H1 (cell line): ENCODE measurements at regions not wholly inside any gene's neighbourhood (a gene's known extent, or its start where the extent isn't known, plus 50 kb on each side); places are given as distances from the start of the nearest gene placed in this dataset.

ENCODE experiments used
- CTCF ChIA-PET: fragments of 300-600 bp; sonication (Branson Sonifier 250); formaldehyde crosslinking; loops from one replicate; lab custom pipeline; 2021; ENCODE audit not compliant: partially characterized antibody; lab: Charles Lee
- POLR2A ChIA-PET: fragments of 300-600 bp; sonication (Branson Sonifier 250); formaldehyde crosslinking; loops from one replicate; lab custom pipeline; 2021; ENCODE audit warnings: inconsistent platforms; ENCODE audit not compliant: partially characterized antibody; lab: Charles Lee
- DNase-seq, 2 experiments: peaks; one replicate each; pipeline versions ENCODE4 v3.0.0 to v3.0.0-alpha.2; 2010 to 2022; ENCODE audit warnings: low spot score in 2 of 2, low read depth in 1 of 2, mixed read lengths in 1 of 2
- FAIRE-seq: peaks from 2 replicates; lab custom pipeline; 2011; peaks lifted over from hg19 to GRCh38; lab: Jason Lieb, UNC
- H2AFZ ChIP-seq: 2 replicates; pipeline ENCODE4 v1.8.1; 2012; ENCODE audit warnings: low read length, inconsistent platforms
- H2AK5ac ChIP-seq: 2 replicates; pipeline ENCODE4 v1.6.1; 2013; ENCODE audit warnings: low read depth, low read length
- H2BK120ac ChIP-seq: replicated peaks from 2 replicates; pipeline ENCODE3; 2013; ENCODE audit warnings: low read depth, low read length, inconsistent platforms
- H2BK12ac ChIP-seq: 2 replicates; pipeline ENCODE4 v1.6.1; 2013; ENCODE audit warnings: low read depth, low read length
- H2BK15ac ChIP-seq: 2 replicates; pipeline ENCODE4 v1.6.1; 2013; ENCODE audit warnings: low read length
- H2BK20ac ChIP-seq: 2 replicates; pipeline ENCODE4 v1.6.1; 2013; ENCODE audit warnings: low read length
- H2BK5ac ChIP-seq: 2 replicates; pipeline ENCODE4 v1.6.1; 2013; ENCODE audit warnings: low read depth, low read length
- H3K14ac ChIP-seq: 2 replicates; pipeline ENCODE4 v1.6.1; 2013; ENCODE audit warnings: inconsistent platforms; ENCODE audit not compliant: insufficient read length
- H3K18ac ChIP-seq: 2 replicates; pipeline ENCODE4 v1.6.1; 2013; ENCODE audit warnings: low read length; ENCODE audit errors: extremely low read depth
- H3K23ac ChIP-seq: 2 replicates; pipeline ENCODE4 v1.6.1; 2013; ENCODE audit warnings: inconsistent platforms; ENCODE audit not compliant: insufficient read length
- H3K23me2 ChIP-seq: 2 replicates; pipeline ENCODE4 v1.6.1; 2013; ENCODE audit warnings: low read depth, low read length
- H3K27ac ChIP-seq: 2 replicates; pipeline ENCODE4 v1.6.1; 2011; ENCODE audit warnings: low read depth, low read length, inconsistent platforms
- H3K27me3 ChIP-seq, 4 experiments: replicated peaks in 1 of 4; 1 replicate in 1 of 4; 2 replicates in 3 of 4; pipeline versions ENCODE4 v1.6.1 to v1.8.1; 2011 to 2013; ENCODE audit warnings: low read length in 3 of 4, mild to moderate bottlenecking in 3 of 4, inconsistent platforms in 2 of 4, mixed read lengths in 2 of 4, moderate library complexity in 1 of 4; ENCODE audit not compliant: control insufficient read depth in 3 of 4, insufficient read depth in 3 of 4; ENCODE audit errors: extremely low read depth in 1 of 4
- H3K36me3 ChIP-seq, 4 experiments: 2 replicates each; pipeline versions ENCODE4 v1.6.1 to v1.8.1; 2011 to 2013; ENCODE audit warnings: mild to moderate bottlenecking in 4 of 4, low read length in 3 of 4, moderate library complexity in 2 of 4, control low read depth in 1 of 4, inconsistent platforms in 1 of 4; ENCODE audit not compliant: insufficient read depth in 4 of 4, control insufficient read depth in 2 of 4
- H3K4ac ChIP-seq: replicated peaks from 2 replicates; pipeline ENCODE3; 2013; ENCODE audit warnings: low read length, low read depth, mixed read lengths, inconsistent platforms; ENCODE audit not compliant: insufficient read length
- H3K4me1 ChIP-seq, 4 experiments: replicated peaks in 1 of 4; 1 replicate in 1 of 4; 2 replicates in 3 of 4; pipeline versions ENCODE4 v1.6.1 to v1.8.1; 2011 to 2013; ENCODE audit warnings: low read length in 3 of 4, inconsistent platforms in 2 of 4, mixed read lengths in 1 of 4; ENCODE audit not compliant: insufficient read depth in 4 of 4, control insufficient read depth in 3 of 4
- H3K4me2 ChIP-seq, 2 experiments: 2 replicates each; pipeline versions ENCODE4 v1.6.1 to v1.8.1; 2011 to 2013; ENCODE audit warnings: low read depth in 2 of 2, low read length in 2 of 2, control low read depth in 1 of 2, inconsistent platforms in 1 of 2, mild to moderate bottlenecking in 1 of 2; ENCODE audit not compliant: insufficient read depth in 1 of 2
- H3K4me3 ChIP-seq, 4 experiments: fragments of 200-600, 300-600 bp in 1 of 4; sonication (generic), shearing (Covaris generic), sonication (Bioruptor Twin) in 1 of 4; 2 replicates each; pipeline versions ENCODE4 v1.5.1 to v1.8.1; 2011 to 2016; ENCODE audit warnings: low read length in 4 of 4, low read depth in 3 of 4, control low read depth in 2 of 4, inconsistent platforms in 2 of 4, mild to moderate bottlenecking in 2 of 4, mixed read lengths in 1 of 4, moderate library complexity in 1 of 4; ENCODE audit not compliant: insufficient read depth in 2 of 4; ENCODE audit errors: extremely low read depth in 1 of 4
- H3K56ac ChIP-seq: replicated peaks from 2 replicates; pipeline ENCODE3; 2013; ENCODE audit warnings: low read depth, mild to moderate bottlenecking, mixed read lengths, low read length, inconsistent platforms; ENCODE audit not compliant: insufficient read length
- H3K79me1 ChIP-seq: 2 replicates; pipeline ENCODE4 v1.6.1; 2013; ENCODE audit warnings: low read depth, low read length, control low read depth
- H3K79me2 ChIP-seq, 2 experiments: 2 replicates each; pipeline versions ENCODE4 v1.6.1 to v1.8.1; 2012 to 2013; ENCODE audit warnings: low read length in 2 of 2, mild to moderate bottlenecking in 2 of 2, inconsistent platforms in 1 of 2; ENCODE audit not compliant: insufficient read depth in 2 of 2, control insufficient read depth in 1 of 2
- H3K9ac ChIP-seq, 4 experiments: replicated peaks in 1 of 4; 1 replicate in 1 of 4; 2 replicates in 3 of 4; pipeline versions ENCODE4 v1.6.1 to v1.8.1; 2011 to 2013; ENCODE audit warnings: low read depth in 3 of 4, low read length in 3 of 4, control low read depth in 2 of 4, mild to moderate bottlenecking in 2 of 4, moderate library complexity in 2 of 4, inconsistent platforms in 1 of 4; ENCODE audit errors: extremely low read depth in 1 of 4
- H3K9me3 ChIP-seq, 2 experiments: 2 replicates each; pipeline versions ENCODE4 v1.6.1 to v1.8.1; 2012 to 2013; ENCODE audit warnings: mild to moderate bottlenecking in 2 of 2, moderate library complexity in 2 of 2, control low read depth in 1 of 2, inconsistent platforms in 1 of 2, low read depth in 1 of 2, low read length in 1 of 2, mixed read lengths in 1 of 2; ENCODE audit not compliant: insufficient read depth in 2 of 2
- H4K20me1 ChIP-seq, 2 experiments: replicated peaks in 1 of 2; 2 replicates each; pipeline versions ENCODE3 to v1.8.1; 2011 to 2013; ENCODE audit warnings: inconsistent platforms in 2 of 2, low read length in 2 of 2, mild to moderate bottlenecking in 1 of 2; ENCODE audit not compliant: insufficient read depth in 2 of 2, control insufficient read depth in 1 of 2
- H4K5ac ChIP-seq: 2 replicates; pipeline ENCODE4 v1.6.1; 2013; ENCODE audit warnings: low read length, low read depth, mixed read lengths, inconsistent platforms; ENCODE audit not compliant: insufficient read length
- H4K8ac ChIP-seq: 2 replicates; pipeline ENCODE4 v1.8.0; 2013; ENCODE audit warnings: mild to moderate bottlenecking, moderate library complexity, low read length, inconsistent platforms; ENCODE audit not compliant: insufficient read depth; ENCODE audit errors: extremely low read depth
- H4K91ac ChIP-seq: replicated peaks from 2 replicates; pipeline ENCODE3; 2013; ENCODE audit warnings: low read length, mixed read lengths, inconsistent platforms; ENCODE audit not compliant: insufficient read length
- CTBP2 ChIP-seq: IDR thresholded peaks from 2 replicates; pipeline ENCODE4 v1.7.0; 2011; ENCODE audit warnings: borderline replicate concordance, mild to moderate bottlenecking, moderate library complexity, mixed read lengths, low read length; ENCODE audit not compliant: insufficient read depth, insufficient read length
- JUN ChIP-seq: IDR thresholded peaks from 2 replicates; pipeline ENCODE4 v1.6.1; 2011; ENCODE audit warnings: low read depth, mild to moderate bottlenecking, improper control_type of control experiment, low read length
- KDM5A ChIP-seq: fragments of 200-600 bp; IDR thresholded peaks from 2 replicates; pipeline ENCODE4 v1.7.1; 2012; ENCODE audit warnings: mild to moderate bottlenecking, low read length, inconsistent platforms, mixed read lengths
- NANOG ChIP-seq: IDR thresholded peaks from 2 replicates; pipeline ENCODE4 v1.6.1; 2011; ENCODE audit warnings: low read length, low read depth, mild to moderate bottlenecking, inconsistent platforms; ENCODE audit not compliant: insufficient read depth, poor library complexity, severe bottlenecking
- POU5F1 ChIP-seq: IDR thresholded peaks from 2 replicates; pipeline ENCODE4 v1.6.1; 2011; ENCODE audit warnings: low read depth, mild to moderate bottlenecking, low read length, moderate library complexity
- SIN3A ChIP-seq, 2 experiments: IDR thresholded peaks in 1 of 2; conservative IDR thresholded peaks in 1 of 2; 2 replicates each; pipeline ENCODE4 v1.6.1; 2011 to 2012; ENCODE audit warnings: low read length in 2 of 2, improper control_type of control experiment in 1 of 2, low read depth in 1 of 2, mild to moderate bottlenecking in 1 of 2
- SIRT6 ChIP-seq: IDR thresholded peaks from one replicate; pipeline ENCODE4 v1.7.1; 2012; ENCODE audit warnings: low read length, inconsistent platforms
- SP1 ChIP-seq: IDR thresholded peaks from 2 replicates; pipeline ENCODE4 v1.6.1; 2011; ENCODE audit warnings: low read depth, low read length
- SRF ChIP-seq: IDR thresholded peaks from 2 replicates; pipeline ENCODE4 v1.6.1; 2011; ENCODE audit warnings: mild to moderate bottlenecking, low read depth, low read length, moderate library complexity
- TAF1 ChIP-seq: IDR thresholded peaks from 2 replicates; pipeline ENCODE4 v1.6.1; 2011; ENCODE audit warnings: mild to moderate bottlenecking, low read depth, low read length
- TBP ChIP-seq: IDR thresholded peaks from 2 replicates; pipeline ENCODE4 v1.6.1; 2011; ENCODE audit warnings: low read depth, low read length, improper control_type of control experiment
- TCF12 ChIP-seq: IDR thresholded peaks from 2 replicates; pipeline ENCODE4 v1.6.1; 2011; ENCODE audit warnings: low read depth, mild to moderate bottlenecking, low read length
- TEAD4 ChIP-seq: IDR thresholded peaks from 2 replicates; pipeline ENCODE4 v1.6.1; 2012; ENCODE audit warnings: low read depth, low read length, inconsistent platforms, mixed read lengths
- YY1 ChIP-seq: IDR thresholded peaks from 2 replicates; pipeline ENCODE4 v1.6.1; 2011; ENCODE audit warnings: low read depth, mild to moderate bottlenecking, low read length
- WGBS, 2 experiments: shearing (Covaris generic) in 1 of 2; methylation state at CpG; one replicate each; pipeline versions ENCODE4 v1.1.6 to v1.1.7; 2013 to 2015; ENCODE audit warnings: low lambda C conversion rate in 2 of 2, mixed read lengths in 2 of 2, inconsistent platforms in 1 of 2, low coverage in 1 of 2, missing lambda C conversion rate in 1 of 2; ENCODE audit not compliant: insufficient replicate concordance in 2 of 2, insufficient coverage in 1 of 2, insufficient read length in 1 of 2; ENCODE audit errors: extremely low coverage in 1 of 2, missing lambda C conversion rate in 1 of 2; 5-methylcytosine and 5-hydroxymethylcytosine counted together
- TF ChIP-seq, protein P1 (sequence below): IDR thresholded peaks from 2 replicates; pipeline ENCODE4 v1.6.1; 2012; ENCODE audit warnings: inconsistent platforms

DNA sequence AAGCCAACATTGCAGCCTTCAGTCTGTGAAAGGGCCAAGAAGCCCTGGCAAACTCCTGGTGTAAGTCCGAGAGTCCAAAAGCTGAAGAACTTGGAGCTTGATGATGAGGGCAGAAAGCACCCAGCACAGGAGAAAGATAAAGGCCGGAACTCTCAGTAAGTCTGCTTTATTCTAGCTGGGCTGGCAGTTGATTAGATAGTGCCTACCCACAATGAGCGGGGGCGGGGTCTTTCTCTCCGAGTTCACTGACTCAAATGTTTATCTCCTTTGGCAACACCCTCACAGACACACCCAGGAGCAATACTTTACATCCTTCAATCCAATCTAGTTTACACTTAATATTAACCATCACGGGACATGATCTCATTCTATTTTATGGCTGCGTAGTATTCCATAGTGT lies 1317.1 kb downstream of the SLITRK1 start:
- H3K23me2 ChIP-seq = no peaks in the 10 kb centered on the region; the same call in 1 of the 2 replicates
- no peak overlapping the region for H3K9ac ChIP-seq
- H3K4me1 ChIP-seq = no peaks in the 10 kb centered on the region; a peak in 1 of 7 replicates
- H3K14ac ChIP-seq = no peak overlapping the region
- POLR2A ChIA-PET = no interaction called here
- H2BK120ac ChIP-seq = no peak overlapping the region
- H2BK15ac ChIP-seq = no peak overlapping the region
- H2BK20ac ChIP-seq = no peak overlapping the region
- FAIRE-seq (no peak), DNase-seq (no peak)
- no peak overlapping the region for H4K5ac ChIP-seq
- no peak overlapping the region for H3K27ac ChIP-seq
- no peaks in the 10 kb centered on the region for H3K79me1 ChIP-seq
- no peak overlapping the region for H4K91ac ChIP-seq
- CTCF ChIA-PET = interaction anchor here (0.7 kb wide), 1 partner anchor 23 kb away, joined by 3 read pairs; no protein-coding TSS in a partner anchor
- H3K4ac ChIP-seq = no peak overlapping the region
- H3K79me2 ChIP-seq = no peaks in the 10 kb centered on the region
- no peak overlapping the region for H2AK5ac ChIP-seq
- H4K20me1 ChIP-seq = no peaks in the 10 kb centered on the region
- WGBS, 2 experiments = 86% methylated on average over 7 of the region's 7 CpGs; no CpG with 5 or more reads in 1 of the 2 experiments
- H3K4me3 ChIP-seq = no peak overlapping the region
- no peak overlapping the region for H3K56ac ChIP-seq
- no peak overlapping the region for H3K23ac ChIP-seq
- no peak overlapping the region for H2BK12ac ChIP-seq
- no peak overlapping the region for H3K4me2 ChIP-seq
- H3K36me3 ChIP-seq = no peaks in the 10 kb centered on the region
- H3K27me3 ChIP-seq = no peaks in the 10 kb centered on the region
- H3K18ac ChIP-seq = no peak overlapping the region
- H2BK5ac ChIP-seq = no peak overlapping the region
- H2AFZ ChIP-seq = no peak overlapping the region
- H4K8ac ChIP-seq = no peak overlapping the region
- H3K9me3 ChIP-seq = no peaks in the 10 kb centered on the region
- TF ChIP-seq JUN = no peak
- TF ChIP-seq SIN3A (conservative IDR thresholded peaks at IDR 0.05 in 1 of 2, IDR thresholded peaks at IDR 0.05 in 1 of 2; ENCODE audit: low read depth in 1 of 2, low read length in 2 of 2) = no peak
- TF ChIP-seq NANOG = no peak
- no peak for TF ChIP-seq SP1
- no peak for TF ChIP-seq SRF
- TF ChIP-seq, protein P1, sequence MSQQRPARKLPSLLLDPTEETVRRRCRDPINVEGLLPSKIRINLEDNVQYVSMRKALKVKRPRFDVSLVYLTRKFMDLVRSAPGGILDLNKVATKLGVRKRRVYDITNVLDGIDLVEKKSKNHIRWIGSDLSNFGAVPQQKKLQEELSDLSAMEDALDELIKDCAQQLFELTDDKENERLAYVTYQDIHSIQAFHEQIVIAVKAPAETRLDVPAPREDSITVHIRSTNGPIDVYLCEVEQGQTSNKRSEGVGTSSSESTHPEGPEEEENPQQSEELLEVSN = no peak
- TF ChIP-seq POU5F1 = no peak
- TF ChIP-seq TBP = no peak
- no peak for TF ChIP-seq YY1
- TF ChIP-seq SIRT6 = no peak
- TF ChIP-seq TEAD4 = no peak
- no peak for TF ChIP-seq TCF12
- no peak for TF ChIP-seq TAF1
- no peak for TF ChIP-seq KDM5A
- TF ChIP-seq CTBP2 = no peak
